NCI-H1105 treated with DMSO at 0.1 percent for 48 hours (cell line): ENCODE measurements at regions not wholly inside any gene's neighbourhood (a gene's known extent, or its start where the extent isn't known, plus 50 kb on each side); places are given as distances from the start of the nearest gene placed in this dataset.
"Not testable (repeated sequence)": the region's sequence is repeated elsewhere in the genome, so short reads cannot be mapped to it uniquely, and the experiment has no call there.

Experiments
- DNase-seq: peaks from one replicate; lab custom pipeline; 2025; lab: John Stamatoyannopoulos, UW

DNA sequence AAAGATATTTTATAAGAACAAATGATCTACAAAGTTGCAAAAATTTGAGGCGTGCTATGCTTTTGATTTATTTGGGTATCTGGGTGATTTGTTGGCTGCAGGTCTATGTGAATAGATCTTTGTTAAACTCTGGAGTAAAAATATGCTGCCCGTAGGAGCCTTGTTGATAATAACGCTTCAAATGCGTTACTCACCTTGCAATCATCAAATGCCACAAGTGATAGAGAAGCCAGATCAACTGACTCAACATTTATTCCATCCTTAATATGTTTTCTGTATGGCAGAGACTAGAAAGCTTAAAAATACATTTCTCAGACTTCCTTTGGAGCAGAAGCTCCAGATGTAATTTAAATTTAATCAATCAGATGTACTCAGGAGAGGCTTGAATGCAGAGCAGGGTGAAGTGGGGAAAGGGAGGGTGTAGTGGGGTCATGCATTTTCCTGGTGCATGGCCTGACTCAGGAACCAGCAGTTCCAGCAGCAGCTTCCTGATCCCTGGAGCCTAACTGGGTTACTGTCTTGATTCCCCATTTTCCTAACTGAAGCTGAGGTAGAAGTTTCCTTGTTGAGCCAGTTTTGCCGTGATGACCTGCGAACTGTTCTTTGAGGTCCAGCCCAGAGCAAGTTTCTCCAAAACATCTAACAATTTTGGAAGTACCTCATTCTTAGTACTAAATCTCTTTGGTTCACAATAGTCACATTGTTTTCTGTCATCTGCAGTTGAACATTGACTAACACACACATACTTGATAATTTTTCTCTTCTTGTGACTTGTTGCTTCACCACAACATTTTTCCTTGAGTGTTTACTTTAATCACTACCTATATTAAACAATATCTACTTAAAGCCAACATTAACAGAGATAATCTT lies 284.7 kb upstream of the CWC22 start:
- DNase-seq = no peak

DNA sequence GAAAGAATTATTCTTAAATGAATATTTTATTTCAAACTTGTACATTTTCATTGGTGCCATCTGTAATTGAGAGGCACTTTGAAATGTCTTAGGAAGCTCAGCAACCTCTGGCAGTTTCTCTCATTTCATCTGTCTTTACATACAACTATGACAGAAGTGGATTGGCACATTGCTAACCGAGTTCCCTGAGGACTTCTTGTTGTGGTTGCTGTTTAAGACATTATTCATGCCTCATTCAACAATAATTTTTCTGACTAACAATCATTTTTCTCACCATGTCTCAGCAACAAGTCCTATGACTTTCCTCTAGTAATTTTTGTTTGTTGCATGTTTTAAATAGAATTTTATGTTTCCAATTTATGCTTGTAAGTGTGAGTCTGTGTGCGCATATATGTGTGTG lies 284.0 kb upstream of the CWC22 start:
- DNase-seq = no peak

DNA sequence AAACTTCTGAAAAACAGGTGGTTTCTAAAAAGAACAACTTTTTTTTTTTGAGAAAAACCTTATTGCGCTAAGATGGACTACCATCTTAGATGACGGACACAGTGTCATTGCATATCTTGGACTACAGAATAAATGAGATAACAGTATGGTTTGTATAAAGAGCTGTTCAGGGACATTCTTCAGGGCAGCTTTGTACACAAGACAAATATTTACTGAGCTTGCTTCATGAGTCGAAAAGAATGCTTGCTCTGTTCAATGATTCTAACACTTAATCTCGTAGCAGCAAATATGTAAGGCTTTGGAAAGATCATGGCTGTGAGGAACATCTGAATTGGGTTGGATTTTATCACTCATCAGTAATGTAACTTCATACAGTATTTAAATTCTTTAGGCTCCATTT lies 282.5 kb upstream of the CWC22 start:
- no peak for DNase-seq

DNA sequence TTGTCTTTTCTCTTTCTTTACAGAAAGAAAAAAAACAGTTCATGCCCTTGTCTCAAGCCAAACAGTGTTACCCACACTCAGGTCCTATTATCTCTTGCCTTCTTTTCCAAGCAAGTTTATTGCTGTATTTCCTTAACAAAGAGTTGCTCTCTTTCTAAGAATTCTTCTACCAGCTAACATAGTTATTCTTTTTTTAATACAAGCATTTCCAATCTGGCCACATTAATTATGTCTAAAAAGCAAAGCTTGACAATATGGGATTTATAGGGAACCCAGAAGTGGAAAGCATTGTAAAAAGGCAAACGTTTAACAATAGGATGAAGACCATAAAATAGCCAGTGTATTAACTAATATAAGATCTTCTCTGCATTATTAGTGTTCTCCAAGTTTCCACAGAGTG lies 272.5 kb upstream of the CWC22 start:
- no peak for DNase-seq

DNA sequence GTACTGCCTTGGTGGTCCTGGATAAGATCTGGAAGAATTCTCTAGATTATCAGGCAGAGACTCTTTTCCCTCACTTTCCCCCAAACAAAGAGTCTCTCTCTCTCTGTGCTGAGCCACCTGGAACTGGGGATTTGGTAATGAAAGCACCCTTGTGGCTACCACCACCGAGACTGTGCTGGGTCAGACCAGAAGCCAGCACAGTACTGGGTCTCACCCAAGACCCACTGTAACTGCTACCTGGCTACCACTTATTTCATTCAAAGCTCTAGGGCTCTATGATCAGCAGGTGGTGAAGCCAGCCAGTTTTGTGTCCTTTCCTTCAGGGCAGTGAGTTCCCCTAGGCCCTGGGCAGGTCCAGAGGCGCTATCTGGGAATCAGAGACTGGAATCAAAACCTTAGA lies 269.6 kb upstream of the CWC22 start:
- DNase-seq = no peak

DNA sequence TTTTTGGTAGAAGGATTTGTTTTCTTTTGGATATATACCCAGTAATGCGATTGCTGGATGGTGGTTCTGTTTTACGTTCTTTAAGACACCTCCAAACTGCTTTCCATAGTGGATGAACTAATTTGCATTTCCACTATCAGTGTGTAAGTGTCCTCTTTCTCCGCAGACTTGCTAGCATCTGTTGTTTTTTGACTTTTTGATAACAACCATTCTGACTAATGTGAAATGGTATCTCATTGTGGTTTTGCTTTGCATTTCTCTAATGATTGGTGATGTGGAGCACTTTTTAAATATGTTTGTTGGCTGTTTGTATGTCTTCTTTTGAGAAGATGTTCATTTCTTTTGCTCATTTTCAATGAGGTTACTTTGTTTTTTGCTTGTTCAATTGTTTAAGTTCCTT lies 260.9 kb upstream of the CWC22 start:
- DNase-seq = no peak

DNA sequence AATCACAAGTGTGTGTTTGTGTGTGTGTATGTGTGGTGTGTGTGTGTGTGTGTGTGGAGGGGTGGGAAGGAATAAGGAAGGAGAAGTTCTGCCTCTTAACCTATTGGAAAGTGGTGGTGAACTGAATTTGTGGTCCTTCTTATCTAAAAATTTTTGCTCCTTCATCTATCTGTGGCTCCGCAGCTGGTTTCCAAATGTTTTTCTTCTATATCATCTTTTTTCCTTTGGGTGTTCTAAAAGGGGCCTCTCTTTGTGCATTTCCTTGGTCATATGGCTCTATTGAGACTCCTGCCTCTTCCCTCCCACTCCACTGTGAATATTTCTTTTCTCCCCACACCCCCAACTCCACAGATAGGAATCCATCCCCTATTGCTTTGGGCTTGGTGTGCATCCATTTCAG lies 254.9 kb upstream of the CWC22 start:
- DNase-seq = no peak

DNA sequence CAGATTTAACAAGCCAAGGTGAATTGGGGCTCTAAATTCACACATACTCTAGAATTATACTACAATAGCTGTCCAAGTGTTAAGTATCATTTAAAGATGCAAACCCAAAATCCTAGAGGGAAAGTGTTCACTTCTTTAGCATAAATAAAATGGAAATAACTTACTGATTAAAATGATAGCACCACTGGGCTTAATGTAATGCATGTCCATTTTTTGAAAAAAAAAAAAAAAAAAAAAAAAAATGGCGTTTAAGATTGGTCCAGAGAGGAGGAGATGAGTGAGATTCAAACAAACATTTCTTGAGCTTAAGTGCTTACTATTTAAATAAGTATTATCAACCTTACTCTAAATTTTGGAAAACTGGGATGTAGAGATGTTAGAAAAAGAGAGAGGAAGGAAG lies 251.5 kb upstream of the CWC22 start:
- no peak for DNase-seq

DNA sequence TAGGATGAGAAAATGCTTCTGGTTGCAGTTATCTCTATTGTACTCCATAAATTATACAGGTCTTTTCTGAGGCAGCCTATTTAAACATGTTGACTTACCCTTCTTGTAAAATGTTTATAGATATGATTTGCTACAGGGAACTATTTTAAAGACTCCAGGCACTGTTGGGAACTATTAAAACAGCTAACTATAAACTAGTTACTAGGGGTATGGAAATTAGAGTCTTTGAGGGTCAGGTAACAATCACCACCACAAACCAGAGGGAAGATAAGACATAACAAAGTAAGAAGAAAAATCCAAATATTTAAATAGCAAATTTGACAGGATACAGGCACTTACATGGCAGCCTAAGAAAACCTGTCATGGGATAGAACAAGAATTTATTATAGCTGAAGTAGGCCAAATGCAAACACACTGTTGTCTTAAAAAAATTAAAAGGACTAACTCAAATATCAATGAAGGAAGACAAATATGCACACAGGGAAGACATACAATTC lies 251.0 kb upstream of the CWC22 start:
- DNase-seq = no peak

DNA sequence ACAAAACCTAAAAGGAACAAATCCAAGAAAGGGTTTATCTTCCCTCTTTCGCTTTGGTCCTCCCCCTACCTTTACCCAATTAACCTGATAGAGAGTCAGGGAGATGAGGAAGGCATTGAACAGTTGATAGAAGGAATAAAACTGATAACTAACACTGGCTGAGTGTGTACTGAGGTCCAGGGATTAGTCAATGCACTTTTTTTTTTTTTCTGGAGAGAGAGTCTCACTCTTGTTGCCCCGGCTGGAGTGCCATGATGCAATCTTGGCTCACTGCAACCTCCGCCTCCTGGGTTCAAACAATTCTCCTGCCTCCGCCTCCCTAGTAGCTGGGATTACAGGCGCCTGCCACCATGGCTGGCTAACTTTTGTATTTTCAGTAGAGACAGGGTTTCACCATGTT lies 250.2 kb upstream of the CWC22 start:
- no peak for DNase-seq

DNA sequence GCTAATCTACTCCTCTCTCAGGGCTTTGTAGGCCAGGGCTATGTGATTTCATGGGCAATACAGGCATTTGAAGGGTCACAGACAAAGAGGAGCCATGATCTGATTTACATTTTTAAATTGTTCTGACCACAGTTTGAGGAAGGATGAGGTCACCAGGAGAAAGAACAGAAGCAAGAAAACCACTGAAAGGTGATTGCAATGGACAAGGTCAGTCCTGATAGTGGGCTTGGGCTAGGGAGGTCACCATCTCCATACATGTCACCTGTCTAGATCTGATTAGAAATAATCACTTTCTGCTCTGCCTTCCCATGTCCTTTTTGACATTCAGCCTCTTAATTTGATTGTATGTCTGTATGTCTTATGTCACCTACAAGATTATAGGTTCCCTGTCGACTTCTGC lies 248.9 kb upstream of the CWC22 start:
- no peak for DNase-seq

DNA sequence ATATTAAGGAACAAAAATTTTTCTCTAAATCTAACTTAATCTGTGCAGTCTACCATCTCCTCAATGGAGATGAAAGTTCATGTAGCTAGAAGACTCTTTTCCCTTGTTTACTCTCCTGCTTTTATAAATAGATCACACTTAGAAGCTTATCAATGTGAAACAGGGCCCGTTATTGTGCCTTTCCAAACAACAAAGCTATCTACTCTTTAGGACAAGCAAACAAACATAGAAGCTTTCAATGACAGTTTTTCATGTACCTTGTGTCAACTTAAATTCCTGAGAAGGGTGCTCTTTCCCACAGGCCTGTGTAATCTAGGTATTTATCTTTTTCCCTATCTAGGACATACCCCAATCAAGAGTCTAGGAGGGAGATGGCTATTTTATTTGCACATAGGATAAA lies 247.8 kb upstream of the CWC22 start:
- DNase-seq = no peak

DNA sequence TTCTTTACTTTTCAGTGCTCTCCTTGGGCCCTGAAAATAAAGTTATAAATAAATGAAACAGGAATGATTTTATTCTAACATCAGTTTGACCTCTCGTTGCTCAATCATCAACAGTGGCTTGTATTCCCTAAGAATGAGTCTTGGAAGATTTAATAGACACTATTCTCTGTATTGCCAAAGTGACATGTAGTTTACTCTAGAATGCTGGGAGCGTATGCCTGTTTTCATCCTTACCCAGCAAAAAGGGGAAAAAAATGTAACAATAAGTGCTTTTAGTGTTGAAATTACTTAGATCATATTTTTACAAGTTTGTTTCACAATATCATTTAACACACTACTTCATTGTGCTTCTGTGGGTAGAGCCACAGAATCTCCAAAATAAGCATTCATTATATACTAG lies 240.6 kb upstream of the CWC22 start:
- DNase-seq = no peak

DNA sequence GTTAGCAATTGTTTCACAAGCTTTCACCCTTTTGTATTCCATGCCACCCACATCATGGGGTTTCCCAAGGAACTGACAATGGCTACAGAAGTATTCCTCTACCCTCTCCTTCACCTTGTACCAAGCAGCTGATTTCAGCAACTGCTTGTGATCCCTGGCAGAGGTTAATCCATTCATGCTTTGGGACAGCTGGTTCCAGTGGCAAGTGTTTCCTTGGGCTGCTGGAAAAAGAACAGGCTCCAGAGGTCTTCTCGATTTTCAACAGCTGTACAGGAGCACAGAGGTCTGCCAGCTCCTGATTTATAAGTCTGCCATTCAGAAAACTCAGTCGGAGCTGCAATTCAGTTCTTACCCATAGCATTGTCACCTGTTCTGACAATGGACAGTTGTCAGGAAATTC lies 239.2 kb upstream of the CWC22 start:
- no peak for DNase-seq

DNA sequence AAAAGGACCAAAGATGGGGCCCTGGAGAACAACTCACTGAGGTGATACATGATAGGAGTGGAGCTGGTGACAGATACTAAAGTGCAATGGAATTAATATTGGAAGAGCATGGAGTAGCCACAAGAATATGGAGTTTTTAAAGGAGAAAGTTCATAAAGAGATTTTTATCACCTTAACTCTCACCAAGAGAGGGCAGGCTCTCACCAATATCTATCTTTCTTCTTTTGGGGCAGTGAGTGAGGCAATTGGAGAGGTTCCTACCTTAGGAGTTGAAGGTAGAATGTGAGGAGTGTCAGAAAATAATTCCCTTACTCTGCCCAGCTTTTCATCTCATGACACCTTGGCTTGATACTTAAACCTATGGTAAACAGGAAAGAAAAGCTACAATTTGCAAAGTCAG lies 233.7 kb upstream of the CWC22 start:
- no peak for DNase-seq

DNA sequence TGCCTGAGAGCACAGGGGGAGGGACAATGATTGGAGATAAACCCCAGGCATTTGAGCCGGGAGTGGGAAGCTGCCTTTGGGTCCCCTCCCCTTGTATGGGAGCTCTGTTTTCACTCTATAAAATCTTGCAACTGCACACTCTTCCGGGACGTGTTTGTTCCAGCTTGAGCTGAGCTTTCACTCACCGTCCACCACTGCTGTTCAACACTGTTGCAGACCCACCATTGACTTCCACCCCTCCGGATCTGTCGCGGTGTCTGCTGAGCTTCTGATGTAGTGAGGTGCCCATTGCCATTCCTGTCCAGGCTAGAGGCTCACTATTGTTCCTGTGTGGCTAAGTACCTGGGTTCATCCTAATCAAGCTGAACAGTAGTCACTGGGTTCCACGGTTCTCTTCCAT lies 231.6 kb upstream of the CWC22 start:
- DNase-seq = no peak

DNA sequence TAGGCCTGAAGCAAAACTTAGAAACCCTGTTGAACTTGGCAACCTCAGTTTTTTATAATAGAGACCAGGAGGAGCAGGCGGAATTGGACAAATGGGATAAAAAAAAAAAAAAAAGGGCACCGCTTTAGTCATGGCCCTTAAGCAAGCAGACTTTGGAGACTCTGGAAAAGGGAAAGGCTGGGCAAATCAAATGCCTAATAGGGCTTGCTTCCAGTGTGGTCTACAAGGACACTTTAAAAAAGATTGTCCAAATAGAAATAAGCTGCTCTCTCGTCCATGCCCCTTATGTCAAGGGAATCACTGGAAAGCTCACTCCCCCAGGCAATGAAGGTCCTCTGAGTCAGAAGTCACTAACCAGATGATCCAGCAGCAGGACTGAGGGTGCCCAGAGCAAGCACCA lies 229.0 kb upstream of the CWC22 start:
- DNase-seq = not testable (repeated sequence)

DNA sequence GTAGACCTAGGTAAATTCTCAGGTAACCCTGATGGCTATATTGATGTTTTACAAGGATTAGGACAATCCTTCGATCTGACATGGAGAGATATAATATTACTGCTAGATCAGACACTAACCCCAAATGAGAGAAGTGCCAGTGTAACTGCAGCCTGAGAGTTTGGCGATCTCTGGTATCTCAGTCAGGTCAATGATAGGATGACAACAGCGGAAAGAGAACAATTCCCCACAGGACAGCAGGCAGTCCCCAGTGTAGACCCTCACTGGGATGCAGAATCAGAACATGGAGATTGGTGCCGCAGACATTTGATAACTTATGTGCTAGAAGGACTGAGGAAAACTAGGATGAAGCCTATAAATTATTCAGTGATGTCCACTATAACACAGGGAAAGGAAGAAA lies 228.4 kb upstream of the CWC22 start:
- not testable (repeated sequence) for DNase-seq

DNA sequence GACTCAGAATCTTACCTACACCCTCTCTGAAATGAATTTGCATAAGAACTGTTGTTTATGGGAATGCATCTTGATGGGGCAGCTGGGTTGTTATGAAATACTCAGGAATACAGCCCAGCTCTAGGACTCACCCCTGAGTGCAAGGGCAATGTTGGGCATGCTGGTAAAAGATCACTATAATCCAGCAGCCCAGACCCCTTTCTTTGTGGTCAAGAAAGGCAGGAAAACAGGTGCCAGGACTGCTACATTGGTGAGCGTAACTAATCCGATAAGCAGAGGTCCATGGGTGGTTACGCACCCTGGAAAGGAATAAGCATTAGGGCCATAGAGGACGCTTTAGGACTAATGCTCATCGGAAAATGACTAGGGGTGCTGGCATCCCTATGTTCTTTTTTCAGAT lies 227.9 kb upstream of the CWC22 start:
- not testable (repeated sequence) for DNase-seq

DNA sequence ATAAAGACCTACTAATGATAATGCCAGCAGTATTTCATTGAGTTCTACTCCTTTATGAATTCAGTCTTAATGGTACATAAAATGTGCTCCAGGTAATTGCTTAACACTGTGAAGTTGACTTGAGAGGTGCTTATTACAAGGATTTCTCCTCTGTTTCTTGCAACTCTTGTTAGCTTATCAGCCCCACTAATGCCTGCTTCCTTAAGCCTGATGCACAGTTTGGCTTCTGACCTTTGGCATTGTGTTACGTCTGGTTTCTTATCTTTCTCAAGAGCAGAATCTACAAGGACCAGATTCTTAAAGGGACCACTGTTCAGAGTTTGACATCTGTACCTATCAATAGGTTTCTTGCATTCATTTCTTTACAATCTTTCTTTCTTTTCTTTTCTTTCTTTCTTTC lies 223.9 kb upstream of the CWC22 start:
- DNase-seq = no peak

DNA sequence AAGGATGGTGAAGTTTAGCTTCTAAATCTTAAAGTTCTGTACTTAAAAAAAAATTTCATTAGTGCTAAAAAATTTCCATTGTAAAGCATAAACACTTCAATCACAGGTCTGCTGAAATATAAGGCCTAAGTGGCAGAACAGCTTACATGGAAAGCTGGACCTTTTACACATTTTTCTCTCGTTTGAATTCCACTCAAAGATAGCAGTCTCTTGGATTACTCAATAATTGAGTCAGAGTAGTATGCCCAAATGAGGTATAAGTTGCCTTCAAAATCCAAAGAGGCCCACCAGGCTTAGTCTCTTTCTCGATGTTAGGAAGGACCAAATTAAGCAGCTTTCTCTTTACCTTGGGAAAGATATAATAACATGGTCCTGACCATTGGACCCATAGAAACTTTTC lies 220.4 kb upstream of the CWC22 start:
- no peak for DNase-seq

DNA sequence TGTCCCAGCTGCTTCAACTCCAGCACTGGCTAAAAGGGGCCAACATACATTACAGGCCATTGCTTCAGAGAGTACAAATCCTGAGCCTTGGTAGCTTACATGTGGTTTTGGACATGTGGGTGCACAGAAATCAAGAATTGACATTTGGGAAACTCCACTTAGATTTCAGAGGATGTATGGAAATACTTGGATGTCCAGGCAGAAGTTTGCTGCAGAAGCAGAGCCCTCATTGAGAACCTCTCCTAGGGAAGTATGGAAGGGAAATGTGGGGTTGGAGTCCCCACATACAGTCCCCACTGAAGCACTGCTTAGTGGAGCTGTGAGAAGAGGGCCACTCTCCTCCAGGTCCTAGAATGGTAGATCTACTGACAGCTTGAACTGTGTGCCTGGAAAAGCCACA lies 218.0 kb upstream of the CWC22 start:
- DNase-seq = no peak

DNA sequence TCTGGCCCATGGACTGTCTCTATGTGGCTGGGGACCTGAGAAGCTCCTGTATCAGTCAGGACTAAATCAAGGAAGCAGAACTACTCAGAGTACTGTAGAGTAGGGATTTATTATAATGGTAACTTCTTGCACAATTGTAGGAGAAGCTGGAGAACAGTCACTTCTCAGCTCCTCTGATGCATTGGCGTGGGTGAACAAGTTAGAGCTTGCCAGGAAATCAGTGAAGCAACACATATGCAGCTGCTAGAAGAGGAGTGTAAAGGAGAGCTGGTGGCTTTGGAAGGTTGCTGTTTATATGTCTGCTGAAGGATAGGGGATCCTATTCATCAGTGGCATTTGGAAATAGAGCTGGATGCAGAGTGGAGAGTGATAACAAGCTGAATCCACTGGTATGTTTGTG lies 215.5 kb upstream of the CWC22 start:
- DNase-seq = peak; percentile 30

DNA sequence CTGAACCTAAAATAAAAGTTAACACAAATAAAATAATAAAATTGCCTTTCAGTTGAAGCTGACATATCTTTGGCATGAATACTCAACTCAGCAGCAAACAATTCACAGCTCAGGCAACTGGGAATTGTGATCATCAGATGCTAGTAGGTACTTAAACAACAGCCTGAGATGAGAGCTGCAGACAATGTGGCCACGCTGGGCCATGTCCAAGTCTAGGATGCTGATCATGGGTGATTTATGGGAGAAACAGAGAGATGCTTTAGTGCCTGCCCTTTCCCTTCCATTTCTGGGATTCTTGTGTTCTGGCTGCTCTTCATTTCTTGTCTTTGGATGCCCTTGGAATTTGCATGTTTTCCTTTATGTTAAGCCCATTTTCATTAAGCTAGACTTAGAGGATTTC lies 212.4 kb upstream of the CWC22 start:
- no peak for DNase-seq
